Vagina (tissue), 2 donors: ENCODE measurements at regions not wholly inside any gene's neighbourhood (a gene's known extent, or its start where the extent isn't known, plus 50 kb on each side); places are given as distances from the start of the nearest gene placed in this dataset.

Source experiments
- DNase-seq, 2 donors: peaks; one replicate each; pipeline ENCODE4 v3.0.0-alpha.2; 2017; ENCODE audit errors: extremely low spot score in 2 of 2
- H3K27ac ChIP-seq: fragments of 200-600 bp; sonication (generic); one replicate; pipeline ENCODE4 v1.5.1; 2019
- H3K27me3 ChIP-seq: fragments of 200-600 bp; sonication (generic); one replicate; pipeline ENCODE4 v1.5.1; 2019
- H3K36me3 ChIP-seq, 2 donors: fragments of 200-600 bp; sonication (generic); one replicate each; pipeline ENCODE4 v1.5.1; 2017 to 2019
- H3K4me1 ChIP-seq: fragments of 200-600 bp; sonication (generic); one replicate; pipeline ENCODE4 v1.5.1; 2019
- H3K4me3 ChIP-seq, 2 donors: fragments of 200-600 bp; sonication (generic); 1 replicate in 1 of 2; 2 replicates in 1 of 2; pipeline ENCODE4 v1.5.1; 2016 to 2019
- H3K9me3 ChIP-seq: fragments of 200-600 bp; sonication (generic); one replicate; pipeline ENCODE4 v1.5.1; 2019
- POLR2A ChIP-seq, 2 donors: fragments of 450-650 bp; IDR thresholded peaks; one replicate each; pipeline ENCODE4 v1.6.1; 2017; ENCODE audit warnings: antibody characterized with exemption in 2 of 2, mild to moderate bottlenecking in 2 of 2, moderate library complexity in 2 of 2
- POLR2AphosphoS5 ChIP-seq, 2 donors: sonication (generic); formaldehyde crosslinking; IDR thresholded peaks; one replicate each; pipeline ENCODE4 v1.9.0; 2017; ENCODE audit warnings: antibody characterized with exemption in 2 of 2, mild to moderate bottlenecking in 2 of 2, low read depth in 1 of 2; ENCODE audit not compliant: insufficient read depth in 1 of 2
- intact Hi-C: fragments of 100-400 bp; cut with DNase I; formaldehyde crosslinking; loops from one replicate; pipeline ENCODE4 v1.15.1; 2023
- TF ChIP-seq, protein P1 (sequence below), 3 experiments: fragments of 450-650 bp in 2 of 3; fragments of 200-600 bp in 1 of 3; sonication (generic) in 1 of 3; IDR thresholded peaks; one replicate each; pipeline ENCODE4 v1.5.1; 2017 to 2019; ENCODE audit warnings: antibody characterized with exemption in 3 of 3, mild to moderate bottlenecking in 2 of 3, moderate library complexity in 2 of 3

DNA sequence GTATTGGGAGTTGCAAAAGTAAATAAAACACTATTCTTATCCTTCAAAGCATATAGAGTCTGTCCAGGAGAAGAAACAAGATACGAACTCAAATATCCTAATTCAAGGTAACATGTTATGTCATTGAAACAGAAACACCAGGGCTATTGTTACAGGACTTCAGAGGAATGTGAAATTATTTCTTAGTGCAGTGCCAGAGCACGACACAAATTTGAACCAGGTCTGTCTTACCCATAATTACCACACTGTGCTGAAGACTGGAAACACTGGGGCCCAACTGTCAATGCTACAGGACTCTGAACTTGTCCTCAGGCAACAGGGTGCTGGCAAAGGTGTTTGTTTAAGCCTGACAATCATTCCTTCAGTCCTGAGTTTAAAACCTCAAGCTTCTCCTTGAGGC is 633.6 kb upstream of the UBE2E2 start:
- Histone ChIP-seq H3K27ac (no peak overlapping the region), H3K27me3 (no peaks in the 10 kb centered on the region), H3K9me3 (no peaks in the 10 kb centered on the region), H3K36me3 (no peaks in the 10 kb centered on the region), H3K4me3 (no peak overlapping the region), H3K4me1 (no peaks in the 10 kb centered on the region)
- intact Hi-C loops, result no loop called here
- DNase-seq, result no peak
- TF ChIP-seq POLR2AphosphoS5 (IDR thresholded peaks at IDR 0.05; ENCODE audit: insufficient read depth in 1 of 2, low read depth in 1 of 2), result no peak
- TF ChIP-seq, protein P1, sequence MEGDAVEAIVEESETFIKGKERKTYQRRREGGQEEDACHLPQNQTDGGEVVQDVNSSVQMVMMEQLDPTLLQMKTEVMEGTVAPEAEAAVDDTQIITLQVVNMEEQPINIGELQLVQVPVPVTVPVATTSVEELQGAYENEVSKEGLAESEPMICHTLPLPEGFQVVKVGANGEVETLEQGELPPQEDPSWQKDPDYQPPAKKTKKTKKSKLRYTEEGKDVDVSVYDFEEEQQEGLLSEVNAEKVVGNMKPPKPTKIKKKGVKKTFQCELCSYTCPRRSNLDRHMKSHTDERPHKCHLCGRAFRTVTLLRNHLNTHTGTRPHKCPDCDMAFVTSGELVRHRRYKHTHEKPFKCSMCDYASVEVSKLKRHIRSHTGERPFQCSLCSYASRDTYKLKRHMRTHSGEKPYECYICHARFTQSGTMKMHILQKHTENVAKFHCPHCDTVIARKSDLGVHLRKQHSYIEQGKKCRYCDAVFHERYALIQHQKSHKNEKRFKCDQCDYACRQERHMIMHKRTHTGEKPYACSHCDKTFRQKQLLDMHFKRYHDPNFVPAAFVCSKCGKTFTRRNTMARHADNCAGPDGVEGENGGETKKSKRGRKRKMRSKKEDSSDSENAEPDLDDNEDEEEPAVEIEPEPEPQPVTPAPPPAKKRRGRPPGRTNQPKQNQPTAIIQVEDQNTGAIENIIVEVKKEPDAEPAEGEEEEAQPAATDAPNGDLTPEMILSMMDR (IDR thresholded peaks at IDR 0.05), result no peak
- TF ChIP-seq POLR2A (IDR thresholded peaks at IDR 0.05), result no peak

DNA sequence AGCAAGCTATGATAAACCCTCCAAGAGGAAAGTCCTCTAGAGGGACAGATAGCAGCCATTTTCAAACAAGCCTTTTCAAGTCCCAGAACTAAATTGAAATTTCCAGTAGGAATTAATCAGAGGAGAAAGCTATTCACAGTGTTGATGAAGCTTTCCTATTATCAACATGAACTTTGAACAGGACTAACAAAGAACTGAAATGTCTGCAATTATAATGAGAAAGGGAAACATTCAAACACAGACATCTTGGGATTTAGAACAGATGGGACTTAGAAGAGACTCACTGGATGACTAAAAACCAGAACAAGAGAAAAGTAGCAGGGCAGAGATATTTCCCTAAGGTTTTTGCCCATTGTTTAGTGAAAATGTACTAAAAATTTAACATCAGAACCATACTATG is 622.1 kb upstream of the UBE2E2 start:
- Histone ChIP-seq H3K9me3 (no peaks in the 10 kb centered on the region), H3K4me1 (no peaks in the 10 kb centered on the region), H3K27me3 (no peaks in the 10 kb centered on the region), H3K4me3 (no peak overlapping the region), H3K27ac (no peak overlapping the region), H3K36me3 (no peaks in the 10 kb centered on the region)
- intact Hi-C loops, result no loop called here
- no peak for DNase-seq
- TF ChIP-seq POLR2AphosphoS5 (IDR thresholded peaks at IDR 0.05; ENCODE audit: insufficient read depth in 1 of 2, low read depth in 1 of 2) (no peak), POLR2A (IDR thresholded peaks at IDR 0.05) (no peak)
- TF ChIP-seq, protein P1 (IDR thresholded peaks at IDR 0.05), result no peak

DNA sequence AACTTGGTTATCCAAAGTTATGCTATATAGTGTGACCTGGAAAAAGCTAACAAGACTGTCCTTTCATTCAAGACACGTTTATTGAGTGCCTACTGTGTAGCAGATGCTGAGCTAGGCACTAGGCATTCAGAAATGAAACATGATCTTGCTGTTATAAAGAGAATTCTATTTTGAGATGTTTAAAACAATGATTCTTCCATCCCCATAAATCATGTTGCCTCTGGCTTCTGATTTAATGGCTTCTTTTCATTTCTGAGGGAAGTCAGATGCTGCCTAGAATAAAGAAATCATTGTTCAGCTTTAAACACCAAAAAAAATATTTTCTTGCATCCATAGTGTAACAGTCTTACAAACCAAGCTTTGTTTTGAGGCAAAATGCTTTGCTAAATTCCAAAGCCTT is 620.9 kb upstream of the UBE2E2 start:
- intact Hi-C loops, result no loop called here
- Histone ChIP-seq H3K4me1 (no peaks in the 10 kb centered on the region), H3K4me3 (no peak overlapping the region), H3K36me3 (no peaks in the 10 kb centered on the region), H3K27me3 (no peaks in the 10 kb centered on the region), H3K27ac (no peak overlapping the region), H3K9me3 (no peaks in the 10 kb centered on the region)
- no peak for DNase-seq
- TF ChIP-seq, protein P1 (IDR thresholded peaks at IDR 0.05), result no peak
- no peak for TF ChIP-seq POLR2AphosphoS5 (IDR thresholded peaks at IDR 0.05; ENCODE audit: insufficient read depth in 1 of 2, low read depth in 1 of 2)
- TF ChIP-seq POLR2A (IDR thresholded peaks at IDR 0.05), result no peak

DNA sequence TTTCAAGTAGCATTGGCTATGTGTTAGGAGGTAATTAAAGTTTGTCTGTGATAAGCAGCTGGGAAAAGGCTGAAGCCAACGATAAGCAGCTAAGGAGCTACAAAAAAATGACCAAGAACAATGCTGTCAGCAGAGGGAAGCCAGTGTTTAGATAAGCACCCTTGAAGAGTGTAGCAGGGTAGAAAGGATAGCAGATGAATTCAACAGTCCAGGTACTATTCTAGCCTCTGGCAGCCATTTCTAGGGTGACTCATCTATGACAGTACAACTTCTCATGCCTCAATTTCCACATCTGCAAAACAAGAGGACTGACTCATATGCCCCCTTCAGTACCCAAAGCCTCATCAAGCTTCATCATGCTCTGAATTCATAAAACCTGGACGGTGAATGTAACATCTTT is 617.6 kb upstream of the UBE2E2 start:
- H3K4me1 ChIP-seq, result no peaks in the 10 kb centered on the region
- no peak overlapping the region for H3K4me3 ChIP-seq
- intact Hi-C loops, result no loop called here
- H3K9me3 ChIP-seq, result no peaks in the 10 kb centered on the region
- H3K27ac ChIP-seq, result no peak overlapping the region
- no peak for DNase-seq
- H3K27me3 ChIP-seq, result no peaks in the 10 kb centered on the region
- no peaks in the 10 kb centered on the region for H3K36me3 ChIP-seq
- TF ChIP-seq POLR2AphosphoS5 (IDR thresholded peaks at IDR 0.05; ENCODE audit: insufficient read depth in 1 of 2, low read depth in 1 of 2), result no peak
- TF ChIP-seq, protein P1 (IDR thresholded peaks at IDR 0.05), result no peak

DNA sequence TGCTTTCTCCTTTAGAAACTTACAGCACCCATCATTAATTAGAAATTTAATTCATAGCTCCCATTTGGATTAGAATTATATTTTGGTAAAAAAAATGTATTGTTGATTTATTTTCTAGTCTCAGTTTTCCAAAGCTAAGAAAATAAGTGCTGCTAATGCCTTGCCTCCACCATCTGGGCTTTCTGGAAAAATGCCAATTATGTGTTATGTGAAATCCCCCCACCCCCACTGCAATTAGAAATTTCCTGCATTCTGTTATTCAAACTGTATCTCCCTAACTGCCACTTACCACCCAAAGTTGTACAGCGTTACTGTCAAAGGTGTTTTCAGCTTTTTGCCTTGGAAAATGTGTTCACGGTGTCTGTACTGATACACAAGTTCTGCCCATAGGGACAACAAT is 617.2 kb upstream of the UBE2E2 start:
- Histone ChIP-seq H3K27me3 (no peaks in the 10 kb centered on the region), H3K4me1 (no peaks in the 10 kb centered on the region), H3K4me3 (no peak overlapping the region), H3K36me3 (no peaks in the 10 kb centered on the region), H3K27ac (no peak overlapping the region), H3K9me3 (no peaks in the 10 kb centered on the region)
- intact Hi-C loops, result no loop called here
- TF ChIP-seq POLR2A (IDR thresholded peaks at IDR 0.05) (no peak), POLR2AphosphoS5 (IDR thresholded peaks at IDR 0.05; ENCODE audit: insufficient read depth in 1 of 2, low read depth in 1 of 2) (no peak)
- TF ChIP-seq, protein P1 (IDR thresholded peaks at IDR 0.05), result no peak
- DNase-seq, result no peak
